Hematopoietic multipotent progenitor cell treated with erythropoietin and hydrocortisone succinate and interleukin-3 and kit ligand, for 4 days (in vitro differentiated cells): ENCODE measurements at regions not wholly inside any gene's neighbourhood (a gene's known extent, or its start where the extent isn't known, plus 50 kb on each side); places are given as distances from the start of the nearest gene placed in this dataset.
A peak's percentile ranks its signal among the peaks of the same experiment; 100 is the strongest.

Experiments used
- DNase-seq: peaks from one replicate; pipeline ENCODE4 v3.0.0-alpha.2; 2015

- DNase-seq = peak; percentile 4
These were observed 69.5 kb upstream of the CMC1 start for GRCh38 chr3:28171962-28172361.

GRCh38 chr3:28172748-28173147 is 68.7 kb upstream of the CMC1 start:
- DNase-seq = no peak

- no peak for DNase-seq
These were observed 67.6 kb upstream of the CMC1 start for GRCh38 chr3:28173836-28174235.

GRCh38 chr3:28186748-28187147 is 54.7 kb upstream of the CMC1 start:
- DNase-seq = no peak

GRCh38 chr3:28188686-28189085 is 52.7 kb upstream of the CMC1 start:
- peak; percentile 3 for DNase-seq

GRCh38 chr3:28191363-28191762 is 50.1 kb upstream of the CMC1 start:
- no peak for DNase-seq
